ENCODE measurements at regions not wholly inside any gene's neighbourhood (a gene's known extent, or its start where the extent isn't known, plus 50 kb on each side); places are given as distances from the start of the nearest gene placed in this dataset.

DNA sequence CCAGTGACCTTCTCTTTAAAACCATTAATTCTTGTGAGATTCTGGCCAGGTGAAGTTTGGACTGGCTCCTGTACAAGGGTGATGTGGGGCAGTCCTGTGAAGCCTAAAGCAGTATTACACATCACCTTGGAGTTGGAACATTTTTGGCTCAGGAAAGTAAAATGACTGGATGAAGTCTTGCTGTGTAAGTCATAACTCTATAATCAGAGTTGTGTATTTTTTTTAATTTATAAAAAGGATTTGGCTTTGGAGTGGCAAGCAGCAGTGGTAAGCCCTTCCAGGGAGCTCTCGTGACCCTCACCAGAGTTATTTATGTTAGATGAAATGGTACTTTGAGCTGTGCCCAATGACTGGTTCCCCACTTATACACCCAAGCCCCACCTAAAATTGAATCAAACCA lies 331.2 kb upstream of the DCBLD2 start:
- H3K27ac ChIP-seq = no peak overlapping the region
- no peaks in the 10 kb centered on the region for H3K4me1 ChIP-seq
- no peak for TF ChIP-seq EP300 (IDR thresholded peaks at IDR 0.05)
- TF ChIP-seq, protein P1, sequence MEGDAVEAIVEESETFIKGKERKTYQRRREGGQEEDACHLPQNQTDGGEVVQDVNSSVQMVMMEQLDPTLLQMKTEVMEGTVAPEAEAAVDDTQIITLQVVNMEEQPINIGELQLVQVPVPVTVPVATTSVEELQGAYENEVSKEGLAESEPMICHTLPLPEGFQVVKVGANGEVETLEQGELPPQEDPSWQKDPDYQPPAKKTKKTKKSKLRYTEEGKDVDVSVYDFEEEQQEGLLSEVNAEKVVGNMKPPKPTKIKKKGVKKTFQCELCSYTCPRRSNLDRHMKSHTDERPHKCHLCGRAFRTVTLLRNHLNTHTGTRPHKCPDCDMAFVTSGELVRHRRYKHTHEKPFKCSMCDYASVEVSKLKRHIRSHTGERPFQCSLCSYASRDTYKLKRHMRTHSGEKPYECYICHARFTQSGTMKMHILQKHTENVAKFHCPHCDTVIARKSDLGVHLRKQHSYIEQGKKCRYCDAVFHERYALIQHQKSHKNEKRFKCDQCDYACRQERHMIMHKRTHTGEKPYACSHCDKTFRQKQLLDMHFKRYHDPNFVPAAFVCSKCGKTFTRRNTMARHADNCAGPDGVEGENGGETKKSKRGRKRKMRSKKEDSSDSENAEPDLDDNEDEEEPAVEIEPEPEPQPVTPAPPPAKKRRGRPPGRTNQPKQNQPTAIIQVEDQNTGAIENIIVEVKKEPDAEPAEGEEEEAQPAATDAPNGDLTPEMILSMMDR (IDR thresholded peaks at IDR 0.05) = no peak
- TF ChIP-seq POLR2A (IDR thresholded peaks at IDR 0.05) = no peak
- no peak for TF ChIP-seq POLR2AphosphoS5 (IDR thresholded peaks at IDR 0.05)
- no peaks in the 10 kb centered on the region for H3K27me3 ChIP-seq
- no peaks in the 10 kb centered on the region for H3K9me3 ChIP-seq
- H3K4me3 ChIP-seq = no peak overlapping the region
- intact Hi-C loops (cut with DNase I) = no loop called here
- no peak for DNase-seq
- 78 to 84% methylated on average over 1 of the region's 1 CpG for WGBS, 2 donors
- no peaks in the 10 kb centered on the region for H3K36me3 ChIP-seq

DNA sequence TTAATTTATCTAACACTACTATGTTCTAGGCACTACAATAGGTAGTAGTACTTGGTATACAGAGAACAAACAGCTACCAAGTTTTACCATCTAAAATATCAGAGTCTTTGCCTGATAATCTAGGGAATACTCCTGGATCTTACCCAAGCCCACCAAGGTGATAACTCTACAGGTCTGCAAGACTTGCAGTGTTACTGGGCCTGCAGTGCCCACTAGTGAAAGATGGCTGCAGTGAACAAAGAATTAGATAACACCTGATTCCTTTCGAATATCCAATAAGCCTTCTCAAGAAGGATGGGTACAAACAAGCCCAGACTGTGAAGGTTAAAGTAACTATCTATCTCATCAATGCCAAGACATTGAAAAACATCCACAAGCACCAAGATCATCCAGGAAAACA lies 317.0 kb upstream of the DCBLD2 start:
- no peak overlapping the region for H3K4me3 ChIP-seq
- 91 to 92% methylated on average over 1 of the region's 1 CpG for WGBS, 2 donors
- H3K9me3 ChIP-seq = peaks cover 0 to 4% (median 0%) of the 10 kb centered on the region in 4 donors
- intact Hi-C loops (cut with DNase I) = no loop called here
- H3K27ac ChIP-seq = no peak overlapping the region
- no peaks in the 10 kb centered on the region for H3K27me3 ChIP-seq
- H3K4me1 ChIP-seq = no peaks in the 10 kb centered on the region
- H3K36me3 ChIP-seq = no peaks in the 10 kb centered on the region
- DNase-seq = no peak
- no peak for TF ChIP-seq POLR2AphosphoS5 (IDR thresholded peaks at IDR 0.05)
- no peak for TF ChIP-seq POLR2A (IDR thresholded peaks at IDR 0.05)
- TF ChIP-seq, protein P1 (IDR thresholded peaks at IDR 0.05) = no peak
- TF ChIP-seq EP300 (IDR thresholded peaks at IDR 0.05) = no peak

- Histone ChIP-seq H3K4me3 (no peak overlapping the region), H3K36me3 (no peaks in the 10 kb centered on the region), H3K4me1 (no peaks in the 10 kb centered on the region), H3K27me3 (no peaks in the 10 kb centered on the region), H3K27ac (no peak overlapping the region), H3K9me3 (peaks cover 0 to 4% (median 0%) of the 10 kb centered on the region in 4 donors)
- no peak for DNase-seq
- TF ChIP-seq, protein P1 (IDR thresholded peaks at IDR 0.05) = no peak
- TF ChIP-seq POLR2AphosphoS5 (IDR thresholded peaks at IDR 0.05) = no peak
- 23 to 35% methylated on average over 1 of the region's 1 CpG for WGBS, 2 donors
- intact Hi-C loops (cut with DNase I) = no loop called here
Observed at GRCh38 chr3:99212969-99213368, 311.5 kb upstream of the DCBLD2 start.

GRCh38 chr3:99211309-99211708 lies 309.8 kb upstream of the DCBLD2 start:
- H3K27ac ChIP-seq = no peak overlapping the region
- TF ChIP-seq, protein P1 (IDR thresholded peaks at IDR 0.05) = no peak
- TF ChIP-seq POLR2A (IDR thresholded peaks at IDR 0.05) (no peak), POLR2AphosphoS5 (IDR thresholded peaks at IDR 0.05) (no peak)
- H3K4me1 ChIP-seq = no peaks in the 10 kb centered on the region
- peaks cover 0 to 4% (median 0%) of the 10 kb centered on the region in 4 donors for H3K9me3 ChIP-seq
- intact Hi-C loops (cut with DNase I) = no loop called here
- H3K27me3 ChIP-seq = no peaks in the 10 kb centered on the region
- no peak overlapping the region for H3K4me3 ChIP-seq
- WGBS, 2 donors = 75 to 80% methylated on average over 2 of the region's 2 CpGs
- H3K36me3 ChIP-seq = no peaks in the 10 kb centered on the region
- no peak for DNase-seq

DNA sequence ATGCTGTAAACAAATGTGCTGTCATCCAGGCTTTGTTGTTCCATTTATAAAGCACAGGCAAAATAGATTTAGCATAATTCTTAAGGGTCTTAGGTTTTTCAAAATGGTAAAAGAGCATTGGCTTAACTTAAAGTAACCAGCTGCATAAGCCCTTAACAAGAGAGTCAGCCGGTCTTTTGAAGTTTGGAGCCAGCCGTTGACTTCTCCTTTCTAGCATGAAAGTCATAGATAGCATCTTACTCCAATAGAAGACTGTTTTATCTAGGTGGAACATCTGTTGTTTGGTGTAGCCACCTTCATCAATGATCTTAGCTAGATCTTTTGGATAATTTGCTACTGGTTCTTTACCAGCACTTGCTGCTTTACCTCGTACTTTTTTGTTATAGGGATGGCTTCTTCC lies 297.5 kb upstream of the DCBLD2 start:
- no peak for TF ChIP-seq EP300 (IDR thresholded peaks at IDR 0.05)
- no peak for TF ChIP-seq POLR2AphosphoS5 (IDR thresholded peaks at IDR 0.05)
- no peak for TF ChIP-seq POLR2A (IDR thresholded peaks at IDR 0.05)
- TF ChIP-seq, protein P1 (IDR thresholded peaks at IDR 0.05) = no peak
- H3K27me3 ChIP-seq = no peaks in the 10 kb centered on the region
- H3K4me1 ChIP-seq = no peaks in the 10 kb centered on the region
- H3K9me3 ChIP-seq = no peaks in the 10 kb centered on the region
- WGBS, 2 donors = 55 to 70% methylated on average over 3 of the region's 3 CpGs
- H3K36me3 ChIP-seq = no peaks in the 10 kb centered on the region
- no peak overlapping the region for H3K4me3 ChIP-seq
- intact Hi-C loops (cut with DNase I) = no loop called here
- DNase-seq = no peak
- H3K27ac ChIP-seq = no peak overlapping the region

Measured in sigmoid colon (tissue), 6 donors.